Esophagus muscularis mucosa (tissue), 4 donors: ENCODE measurements at regions not wholly inside any gene's neighbourhood (a gene's known extent, or its start where the extent isn't known, plus 50 kb on each side); places are given as distances from the start of the nearest gene placed in this dataset.

Experiments used
- DNase-seq: peaks from one replicate; pipeline ENCODE4 v3.0.0-alpha.2; 2017; ENCODE audit errors: extremely low spot score
- H3K27ac ChIP-seq, 4 donors: fragments of 200-600 bp; sonication (generic); replicated peaks in 1 of 4; 1 replicate in 3 of 4; 2 replicates in 1 of 4; pipeline ENCODE4 v1.5.1; 2016 to 2019; ENCODE audit warnings: mild to moderate bottlenecking in 1 of 4
- H3K27me3 ChIP-seq, 4 donors: fragments of 200-600 bp; sonication (generic); one replicate each; pipeline versions ENCODE4 v1.5.1 to v1.6.0; 2016 to 2019
- H3K36me3 ChIP-seq, 4 donors: fragments of 200-600 bp; sonication (generic); one replicate each; pipeline ENCODE4 v1.5.1; 2016 to 2019
- H3K4me1 ChIP-seq, 4 donors: fragments of 200-600 bp; sonication (generic); one replicate each; pipeline ENCODE4 v1.5.1; 2016 to 2019
- H3K4me3 ChIP-seq, 4 donors: fragments of 200-600 bp; sonication (generic); 1 replicate in 2 of 4; 2 replicates in 2 of 4; pipeline ENCODE4 v1.5.1; 2016 to 2019; ENCODE audit warnings: mild to moderate bottlenecking in 4 of 4, moderate library complexity in 1 of 4
- H3K9me3 ChIP-seq, 4 donors: fragments of 200-600 bp; sonication (generic); 1 replicate in 3 of 4; 2 replicates in 1 of 4; pipeline ENCODE4 v1.5.1; 2016 to 2019
- CTCF ChIP-seq, 3 experiments: fragments of 200-600 bp in 2 of 3; fragments of 450-650 bp in 1 of 3; sonication (generic) in 2 of 3; IDR thresholded peaks; one replicate each; pipeline ENCODE4 v1.5.1; 2017 to 2019; ENCODE audit warnings: antibody characterized with exemption in 3 of 3, mild to moderate bottlenecking in 2 of 3, moderate library complexity in 1 of 3
- EP300 ChIP-seq: sonication (generic); formaldehyde crosslinking; IDR thresholded peaks from one replicate; pipeline ENCODE4 v1.6.1; 2017; ENCODE audit warnings: antibody characterized with exemption
- POLR2A ChIP-seq: fragments of 450-650 bp; IDR thresholded peaks from one replicate; pipeline ENCODE4 v1.6.1; 2017; ENCODE audit warnings: antibody characterized with exemption, moderate library complexity, mild to moderate bottlenecking, low read depth
- POLR2AphosphoS5 ChIP-seq, 2 donors: sonication (generic); formaldehyde crosslinking; IDR thresholded peaks; one replicate each; pipeline ENCODE4 v1.6.1; 2017; ENCODE audit warnings: antibody characterized with exemption in 2 of 2
- WGBS: methylation state at CpG from one replicate; pipeline ENCODE4 v1.1.5; 2018; 5-methylcytosine and 5-hydroxymethylcytosine counted together
- intact Hi-C: fragments of 100-400 bp; cut with DNase I; formaldehyde crosslinking; loops from one replicate; pipeline ENCODE4 v1.15.1; 2023

DNA sequence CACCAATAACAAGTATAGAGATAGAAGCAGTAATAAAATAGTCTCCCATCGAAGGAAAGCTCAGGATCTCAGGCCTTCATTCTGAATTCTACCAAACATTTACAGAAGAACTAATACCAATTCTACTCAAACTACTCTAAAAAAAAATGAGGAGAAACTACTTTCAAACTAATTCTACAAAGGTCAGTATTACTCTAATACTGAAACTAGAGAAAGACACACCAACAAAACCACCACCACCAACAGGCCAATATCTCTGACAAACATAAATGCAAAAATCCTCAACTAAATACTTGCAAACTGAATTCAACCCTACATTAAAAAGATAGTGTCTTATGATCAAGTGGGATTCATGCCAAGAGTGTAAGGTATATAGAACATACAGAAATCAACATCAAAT is 1078.4 kb downstream of the KCNT2 start:
- H3K4me1 ChIP-seq: no peaks in the 10 kb centered on the region
- no peak for DNase-seq
- no peaks in the 10 kb centered on the region for H3K27me3 ChIP-seq
- no peak for TF ChIP-seq POLR2A
- TF ChIP-seq POLR2AphosphoS5 (IDR thresholded peaks at IDR 0.05): no peak
- TF ChIP-seq EP300: no peak
- no peak for TF ChIP-seq CTCF (IDR thresholded peaks at IDR 0.05)
- H3K27ac ChIP-seq: no peak overlapping the region
- H3K36me3 ChIP-seq: no peaks in the 10 kb centered on the region
- intact Hi-C loops: no loop called here
- H3K4me3 ChIP-seq: no peak overlapping the region
- 93% methylated on average over 1 of the region's 1 CpG for WGBS
- no peaks in the 10 kb centered on the region for H3K9me3 ChIP-seq

- H3K27me3 ChIP-seq: no peaks in the 10 kb centered on the region
- H3K4me3 ChIP-seq: no peak overlapping the region
- no peak for TF ChIP-seq POLR2AphosphoS5 (IDR thresholded peaks at IDR 0.05)
- no peak for TF ChIP-seq POLR2A
- TF ChIP-seq EP300: no peak
- H3K36me3 ChIP-seq: no peaks in the 10 kb centered on the region
- no peaks in the 10 kb centered on the region for H3K4me1 ChIP-seq
- no peaks in the 10 kb centered on the region for H3K9me3 ChIP-seq
- intact Hi-C loops: no loop called here
- DNase-seq: no peak
- 90% methylated on average over 3 of the region's 3 CpGs for WGBS
- no peak overlapping the region for H3K27ac ChIP-seq
Measured at GRCh38 chr1:195520757-195521156, 1087.5 kb downstream of the KCNT2 start.

- Histone ChIP-seq H3K27ac (no peak overlapping the region), H3K4me3 (no peak overlapping the region), H3K4me1 (no peaks in the 10 kb centered on the region), H3K36me3 (no peaks in the 10 kb centered on the region), H3K9me3 (no peaks in the 10 kb centered on the region), H3K27me3 (no peaks in the 10 kb centered on the region)
- no peak for DNase-seq
- TF ChIP-seq CTCF (IDR thresholded peaks at IDR 0.05) (no peak), POLR2AphosphoS5 (IDR thresholded peaks at IDR 0.05) (no peak), EP300 (no peak), POLR2A (no peak)
- intact Hi-C loops: no loop called here
Measured at GRCh38 chr1:195516036-195516435, 1092.2 kb downstream of the KCNT2 start.

DNA sequence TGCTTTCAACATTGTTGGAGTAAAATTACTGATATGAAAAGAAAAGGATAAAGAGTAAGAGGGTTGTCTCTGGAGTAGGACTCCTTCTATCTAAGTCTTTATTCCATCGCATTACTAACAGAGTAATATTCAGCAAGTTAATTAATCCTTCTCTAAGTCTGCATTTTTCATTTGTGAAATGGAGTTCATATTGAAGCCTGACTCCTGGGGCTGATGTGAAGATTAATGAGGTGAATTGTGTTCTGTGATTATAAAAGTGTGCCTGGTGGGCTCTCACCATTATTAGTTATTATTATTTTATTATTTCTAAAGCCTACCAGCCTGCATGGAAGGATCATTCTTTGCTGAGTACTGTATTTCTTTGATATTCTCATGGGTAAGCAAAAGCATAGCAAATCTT is 1096.7 kb downstream of the KCNT2 start:
- no peak for DNase-seq
- H3K27me3 ChIP-seq: no peaks in the 10 kb centered on the region
- intact Hi-C loops: no loop called here
- no peak overlapping the region for H3K4me3 ChIP-seq
- 90% methylated on average over 1 of the region's 1 CpG for WGBS
- no peaks in the 10 kb centered on the region for H3K36me3 ChIP-seq
- no peak overlapping the region for H3K27ac ChIP-seq
- no peaks in the 10 kb centered on the region for H3K9me3 ChIP-seq
- no peaks in the 10 kb centered on the region for H3K4me1 ChIP-seq
- TF ChIP-seq POLR2A: no peak
- no peak for TF ChIP-seq CTCF (IDR thresholded peaks at IDR 0.05)
- no peak for TF ChIP-seq EP300
- TF ChIP-seq POLR2AphosphoS5 (IDR thresholded peaks at IDR 0.05): no peak

DNA sequence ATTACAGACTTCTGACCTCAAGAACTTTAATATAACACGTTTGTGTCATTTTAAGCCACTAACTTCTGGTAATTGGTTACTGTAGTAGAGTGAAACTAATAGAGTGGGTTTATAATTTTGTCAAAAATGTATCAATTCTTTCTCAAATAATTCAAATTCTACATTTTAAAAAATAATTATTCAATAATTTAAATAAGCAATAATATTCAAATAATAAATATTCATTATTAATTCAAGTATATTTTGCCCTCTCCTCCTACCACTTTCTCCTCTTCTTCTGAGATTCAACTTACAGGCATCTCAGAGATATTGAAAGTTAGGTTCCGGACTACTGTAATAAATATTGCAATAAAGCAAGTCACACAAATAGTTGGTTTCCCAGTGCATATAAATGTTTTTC is 1107.1 kb downstream of the KCNT2 start:
- no peak for TF ChIP-seq EP300
- TF ChIP-seq POLR2A: no peak
- no peak for TF ChIP-seq CTCF (IDR thresholded peaks at IDR 0.05)
- TF ChIP-seq POLR2AphosphoS5 (IDR thresholded peaks at IDR 0.05): no peak
- Histone ChIP-seq H3K4me3 (no peak overlapping the region), H3K27me3 (no peaks in the 10 kb centered on the region), H3K9me3 (no peaks in the 10 kb centered on the region), H3K36me3 (no peaks in the 10 kb centered on the region), H3K27ac (no peak overlapping the region), H3K4me1 (no peaks in the 10 kb centered on the region)
- 80% methylated on average over 2 of the region's 2 CpGs for WGBS
- intact Hi-C loops: no loop called here
- DNase-seq: no peak
